IgD-negative memory B cell (primary cell): ENCODE measurements at regions not wholly inside any gene's neighbourhood (a gene's known extent, or its start where the extent isn't known, plus 50 kb on each side); places are given as distances from the start of the nearest gene placed in this dataset.

Experiments used
- H3K27ac Mint-ChIP-seq, 3 donors: one replicate each; pipeline ENCODE4 v1.8.0; 2020 to 2022; ENCODE audit warnings: mild to moderate bottlenecking in 3 of 3, mixed read lengths in 3 of 3, moderate library complexity in 1 of 3
- H3K27me3 Mint-ChIP-seq: one replicate; pipeline ENCODE4 v1.8.0; 2021; ENCODE audit warnings: mixed read lengths
- H3K36me3 Mint-ChIP-seq: one replicate; pipeline ENCODE4 v1.8.0; 2020; ENCODE audit warnings: mild to moderate bottlenecking, mixed read lengths
- H3K4me1 Mint-ChIP-seq, 3 donors: one replicate each; pipeline ENCODE4 v1.8.0; 2020 to 2022; ENCODE audit warnings: mixed read lengths in 3 of 3, mild to moderate bottlenecking in 1 of 3
- H3K4me3 Mint-ChIP-seq, 4 donors: one replicate each; pipeline ENCODE4 v1.8.0; 2020 to 2022; ENCODE audit warnings: mild to moderate bottlenecking in 4 of 4, mixed read lengths in 4 of 4, moderate library complexity in 3 of 4
- H3K9me3 Mint-ChIP-seq, 3 donors: one replicate each; pipeline ENCODE4 v1.8.0; 2020 to 2021; ENCODE audit warnings: mixed read lengths in 3 of 3, mild to moderate bottlenecking in 1 of 3

DNA sequence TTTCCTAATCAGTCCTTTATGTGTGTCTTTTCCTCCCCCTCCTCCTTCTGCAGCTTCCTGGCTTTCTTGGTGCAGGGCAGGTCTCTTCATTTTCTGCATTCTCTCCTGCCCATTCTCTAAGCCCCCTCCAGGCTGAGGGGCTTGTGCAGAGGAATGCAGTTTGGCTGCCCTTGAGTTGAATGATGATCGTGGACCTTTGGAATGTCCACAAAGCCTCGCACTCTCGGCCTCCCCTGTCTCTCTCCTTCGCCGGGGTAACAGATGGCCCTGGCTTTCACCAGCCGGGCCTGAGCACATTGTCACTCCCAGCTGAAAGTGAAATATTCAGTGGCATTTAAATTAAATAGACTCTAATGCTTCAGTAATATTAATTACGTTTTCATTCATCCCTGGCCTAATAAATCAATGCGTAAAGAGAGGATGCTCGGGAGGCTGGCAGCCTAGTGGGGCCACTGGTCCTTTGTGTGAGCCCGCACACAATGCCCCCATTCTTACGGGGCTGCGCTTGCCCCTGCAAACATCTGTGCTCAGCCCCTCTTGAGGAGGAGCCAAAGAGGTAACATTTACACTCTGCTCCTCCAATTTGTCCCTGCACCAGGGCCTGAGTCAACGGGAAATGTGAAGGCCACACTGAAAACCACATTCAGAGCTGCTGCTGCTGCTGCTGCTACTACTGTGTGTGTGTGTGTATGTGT, 64.9 kb upstream of the PAX6 start:
- Mint-ChIP-seq H3K36me3 (no peaks in the 10 kb centered on the region), H3K27ac (no peak overlapping the region), H3K9me3 (no peaks in the 10 kb centered on the region), H3K27me3 (peaks cover 10% of the 10 kb centered on the region), H3K4me3 (no peak overlapping the region), H3K4me1 (no peaks in the 10 kb centered on the region)

DNA sequence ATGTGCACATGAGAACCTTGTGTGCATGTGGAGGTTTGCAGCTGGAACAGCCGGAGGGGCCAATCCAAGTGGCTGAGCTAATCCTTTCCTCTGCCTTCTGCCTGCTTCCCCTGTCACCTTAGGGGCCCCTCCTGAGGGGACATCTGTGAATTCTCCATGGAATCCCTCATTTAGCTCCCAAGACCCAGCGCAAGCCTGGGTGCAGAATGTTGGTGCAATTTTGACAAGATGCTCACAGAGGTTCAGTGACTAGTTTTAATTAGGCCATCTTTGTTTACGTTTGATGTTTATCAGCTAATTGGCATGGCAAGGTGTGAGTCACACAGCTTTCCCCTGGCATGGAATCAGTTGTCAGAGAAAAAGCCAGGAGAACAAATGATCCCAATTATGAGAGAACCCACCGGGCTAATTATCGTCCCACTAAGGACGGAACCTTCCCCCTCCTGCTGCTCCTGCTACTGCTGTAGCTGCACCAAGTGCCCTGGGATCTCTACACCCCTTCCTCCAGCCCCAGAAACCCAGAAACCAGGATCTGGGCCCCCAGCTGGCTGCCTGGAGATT, 63.6 kb upstream of the PAX6 start:
- Mint-ChIP-seq H3K4me1 (no peaks in the 10 kb centered on the region), H3K36me3 (no peaks in the 10 kb centered on the region), H3K9me3 (no peaks in the 10 kb centered on the region), H3K4me3 (peak overlapping the region in 1 of 4 donors; percentile 39), H3K27me3 (peaks cover 15% of the 10 kb centered on the region), H3K27ac (no peak overlapping the region)

DNA sequence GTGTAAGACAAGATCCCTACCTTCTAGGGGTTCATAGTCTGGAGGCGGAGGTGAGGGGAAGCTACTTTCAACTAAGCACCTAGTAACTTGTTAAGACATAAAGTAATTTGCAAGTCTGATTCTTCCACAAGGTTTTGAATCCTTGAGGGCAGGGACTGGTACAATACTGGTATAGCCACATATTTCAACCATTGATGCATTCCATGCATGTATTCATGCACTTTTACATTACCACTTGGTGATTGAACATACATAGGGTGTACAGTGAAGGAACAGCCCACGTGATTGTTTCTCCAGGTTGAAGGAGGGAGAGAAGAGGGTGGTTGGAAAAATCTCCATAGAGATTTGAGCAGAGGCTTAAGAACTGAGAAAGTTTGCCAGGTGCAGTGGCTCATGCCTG, 62.0 kb upstream of the PAX6 start:
- Mint-ChIP-seq H3K4me3 (no peak overlapping the region), H3K27ac (no peak overlapping the region), H3K36me3 (no peaks in the 10 kb centered on the region), H3K27me3 (peaks cover 11% of the 10 kb centered on the region), H3K9me3 (no peaks in the 10 kb centered on the region), H3K4me1 (no peaks in the 10 kb centered on the region)

GRCh38 chr11:31872076-31872443, 60.9 kb upstream of the PAX6 start:
- Mint-ChIP-seq H3K4me3 (no peak overlapping the region), H3K36me3 (no peaks in the 10 kb centered on the region), H3K9me3 (no peaks in the 10 kb centered on the region), H3K4me1 (no peaks in the 10 kb centered on the region), H3K27ac (no peak overlapping the region), H3K27me3 (peaks cover 14% of the 10 kb centered on the region)

- Mint-ChIP-seq H3K4me1 (no peaks in the 10 kb centered on the region), H3K4me3 (no peak overlapping the region), H3K27ac (no peak overlapping the region), H3K27me3 (peaks cover 20% of the 10 kb centered on the region), H3K9me3 (no peaks in the 10 kb centered on the region), H3K36me3 (no peaks in the 10 kb centered on the region)
Observed at GRCh38 chr11:31871310-31872075, 60.4 kb upstream of the PAX6 start.

DNA sequence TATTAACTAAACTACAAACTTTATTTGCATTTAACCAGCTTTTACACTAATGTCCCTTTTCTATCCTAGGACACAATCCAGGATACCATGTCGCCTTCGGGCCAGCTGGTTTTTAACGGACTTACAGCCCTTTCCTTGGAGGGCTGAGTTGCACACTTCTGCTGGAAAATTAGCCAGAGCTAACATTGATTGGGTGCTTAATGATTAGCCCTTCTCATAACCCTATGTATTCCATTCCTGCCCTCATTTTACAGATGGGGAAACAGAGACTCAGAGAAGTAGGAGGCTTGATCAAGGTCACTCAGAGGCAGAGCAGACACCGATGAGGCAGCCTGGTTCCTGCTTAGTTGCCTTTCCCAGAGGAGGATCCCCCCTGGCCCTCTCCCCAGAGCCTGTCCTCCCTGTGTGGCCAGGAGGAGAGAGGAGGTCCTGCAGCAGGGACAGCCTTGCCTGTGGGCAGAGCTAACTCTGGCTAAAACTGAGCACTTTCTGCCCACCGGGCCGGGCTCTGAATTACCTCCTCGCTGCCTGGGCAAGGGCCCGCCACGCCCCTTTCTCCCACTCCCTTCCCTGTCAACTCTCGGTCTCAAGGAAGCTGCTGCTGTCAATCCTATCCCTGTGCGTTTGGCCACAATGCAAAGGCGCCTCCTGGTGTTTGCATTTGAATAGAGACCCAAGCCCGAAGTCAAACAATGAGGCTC, 59.6 kb upstream of the PAX6 start:
- no peaks in the 10 kb centered on the region for H3K9me3 Mint-ChIP-seq
- no peak overlapping the region for H3K4me3 Mint-ChIP-seq
- H3K27me3 Mint-ChIP-seq, result peaks cover 20% of the 10 kb centered on the region
- H3K4me1 Mint-ChIP-seq, result no peaks in the 10 kb centered on the region
- no peaks in the 10 kb centered on the region for H3K36me3 Mint-ChIP-seq
- no peak overlapping the region for H3K27ac Mint-ChIP-seq

DNA sequence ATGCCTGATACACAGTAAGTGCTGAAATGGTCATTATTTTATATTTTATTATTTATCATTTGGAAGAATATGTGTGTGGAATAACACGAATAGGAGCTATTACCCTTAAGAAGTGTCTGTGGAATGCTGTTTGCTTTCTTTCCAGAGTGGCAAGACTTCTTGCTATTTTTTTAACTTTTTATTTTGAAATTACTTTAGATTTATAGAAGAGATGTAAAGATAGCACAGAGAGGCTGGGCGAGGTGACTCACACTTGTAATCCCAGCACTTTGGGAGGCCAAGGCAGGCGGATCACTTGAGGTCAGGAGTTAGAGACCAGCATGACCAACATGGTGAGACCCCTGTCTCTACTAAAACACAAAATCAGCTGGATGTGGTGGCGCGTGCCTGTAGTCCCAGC, 58.9 kb upstream of the PAX6 start:
- peaks cover 23% of the 10 kb centered on the region for H3K27me3 Mint-ChIP-seq

GRCh38 chr11:31865606-31866300, 54.6 kb upstream of the PAX6 start:
- Mint-ChIP-seq H3K4me3 (no peak overlapping the region), H3K27ac (no peak overlapping the region), H3K9me3 (peaks cover 0 to 5% (median 1%) of the 10 kb centered on the region in 3 donors), H3K4me1 (peaks cover 0 to 3% (median 0%) of the 10 kb centered on the region in 3 donors), H3K36me3 (no peaks in the 10 kb centered on the region), H3K27me3 (peaks cover 16% of the 10 kb centered on the region)

More for the DNA sequence above, 58.9 kb upstream of the PAX6 start:
- Mint-ChIP-seq H3K4me1 (peaks cover 0 to 3% (median 0%) of the 10 kb centered on the region in 3 donors), H3K4me3 (no peak overlapping the region), H3K36me3 (no peaks in the 10 kb centered on the region), H3K27ac (no peak overlapping the region), H3K9me3 (peaks cover 0 to 2% (median 0%) of the 10 kb centered on the region in 3 donors)

DNA sequence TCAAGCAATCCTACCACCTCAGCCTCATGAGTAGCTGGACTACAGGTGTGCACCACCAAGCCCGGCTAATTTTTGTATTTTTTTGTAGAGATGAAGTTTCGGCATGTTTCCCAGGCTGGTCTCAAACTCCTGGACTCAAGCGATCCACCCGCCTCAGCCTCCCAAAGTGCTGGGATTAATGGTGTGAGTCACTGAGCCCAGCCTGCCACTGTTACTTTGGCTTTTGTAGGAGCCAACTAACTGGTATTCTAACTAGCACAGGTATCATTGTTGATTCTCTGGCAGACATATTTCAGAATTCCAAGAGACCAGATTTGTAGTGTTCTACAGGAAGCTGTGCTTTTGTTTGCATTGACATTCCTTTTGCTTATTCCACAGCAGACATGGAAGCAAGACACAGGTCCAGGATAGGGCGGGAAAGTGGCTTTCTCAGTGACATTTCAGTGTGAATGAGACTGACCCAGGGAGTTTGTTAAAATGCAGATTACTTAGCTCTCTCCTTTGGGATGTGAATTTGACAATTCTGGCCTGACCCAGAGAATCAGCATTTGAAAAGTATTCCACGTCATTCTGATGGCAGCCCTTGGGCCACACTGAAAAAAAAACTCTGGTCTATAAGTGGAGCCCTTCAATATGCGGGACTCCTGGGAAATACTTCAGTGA, 52.2 kb upstream of the PAX6 start:
- peaks cover 14% of the 10 kb centered on the region for H3K27me3 Mint-ChIP-seq
- H3K36me3 Mint-ChIP-seq, result no peaks in the 10 kb centered on the region
- no peak overlapping the region for H3K27ac Mint-ChIP-seq
- peaks cover 0 to 6% (median 1%) of the 10 kb centered on the region in 3 donors for H3K9me3 Mint-ChIP-seq
- H3K4me3 Mint-ChIP-seq, result no peak overlapping the region
- H3K4me1 Mint-ChIP-seq, result peaks cover 0 to 3% (median 0%) of the 10 kb centered on the region in 3 donors

DNA sequence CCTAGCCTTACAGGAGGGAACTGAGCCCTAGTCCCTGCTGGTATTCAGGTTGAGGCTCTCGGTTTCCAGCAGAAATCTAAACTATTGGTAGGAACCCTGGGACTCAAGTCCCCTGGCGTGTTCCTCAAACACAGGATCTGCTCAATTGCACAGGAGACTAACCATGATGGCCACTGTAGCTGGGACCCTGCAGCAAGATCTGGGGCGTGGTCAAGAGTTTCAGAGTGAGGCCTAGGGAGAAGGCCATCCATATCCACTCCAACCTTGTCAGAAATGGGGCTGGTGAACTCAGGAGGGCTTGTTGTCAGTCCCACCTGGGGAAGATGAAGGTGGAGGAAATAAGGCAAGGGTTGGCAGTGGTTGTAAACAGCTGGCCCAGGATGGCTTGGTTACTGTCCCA, 49.9 kb upstream of the PAX6 start:
- no peak overlapping the region for H3K4me3 Mint-ChIP-seq
- H3K36me3 Mint-ChIP-seq, result no peaks in the 10 kb centered on the region
- H3K9me3 Mint-ChIP-seq, result peaks cover 0 to 7% (median 1%) of the 10 kb centered on the region in 3 donors
- H3K4me1 Mint-ChIP-seq, result peaks cover 0 to 3% (median 0%) of the 10 kb centered on the region in 3 donors
- peaks cover 5% of the 10 kb centered on the region for H3K27me3 Mint-ChIP-seq
- no peak overlapping the region for H3K27ac Mint-ChIP-seq
